DND-41 (cell line): ENCODE measurements at regions not wholly inside any gene's neighbourhood (a gene's known extent, or its start where the extent isn't known, plus 50 kb on each side); places are given as distances from the start of the nearest gene placed in this dataset.

Experiments
- ATAC-seq: fragments of 200-7000 bp; cut with Tn5 transposase; 3 replicates; pipeline ENCODE4 v1.9.1; 2021; ENCODE audit warnings: low read depth; ENCODE audit not compliant: insufficient read depth
- DNase-seq: peaks from one replicate; pipeline ENCODE4 v3.0.0-alpha.2; 2020
- H2AFZ ChIP-seq: 2 replicates; pipeline ENCODE4 v1.6.0; 2012; ENCODE audit warnings: low read depth, low read length
- H3K27ac ChIP-seq: 2 replicates; pipeline ENCODE4 v1.5.1; 2012; ENCODE audit warnings: low read length, inconsistent platforms
- H3K27me3 ChIP-seq: fragments of 200-600 bp; sonication (generic); 2 replicates; pipeline ENCODE4 v1.6.0; 2012; ENCODE audit warnings: low read length, mild to moderate bottlenecking, inconsistent platforms; ENCODE audit not compliant: insufficient read depth, poor library complexity
- H3K36me3 ChIP-seq: 2 replicates; pipeline ENCODE4 v1.5.1; 2012; ENCODE audit warnings: low read length, inconsistent platforms; ENCODE audit not compliant: insufficient read depth
- H3K4me1 ChIP-seq: 2 replicates; pipeline ENCODE4 v1.5.1; 2012; ENCODE audit warnings: mild to moderate bottlenecking, low read length; ENCODE audit not compliant: insufficient read depth
- H3K4me2 ChIP-seq: 2 replicates; pipeline ENCODE4 v1.6.0; 2012; ENCODE audit warnings: mild to moderate bottlenecking, moderate library complexity, low read length, inconsistent platforms; ENCODE audit not compliant: insufficient read depth
- H3K4me3 ChIP-seq, 2 experiments: fragments of 200-600 bp in 1 of 2; shearing (Covaris generic) in 1 of 2; 2 replicates each; pipeline ENCODE4 v1.5.1; 2012 to 2016; ENCODE audit warnings: inconsistent platforms in 2 of 2, low read length in 2 of 2, mild to moderate bottlenecking in 2 of 2, low read depth in 1 of 2, moderate library complexity in 1 of 2
- H3K79me2 ChIP-seq: 2 replicates; pipeline ENCODE4 v1.6.0; 2012; ENCODE audit warnings: low read length, inconsistent platforms; ENCODE audit not compliant: insufficient read depth
- H3K9ac ChIP-seq: 2 replicates; pipeline ENCODE4 v1.6.0; 2012; ENCODE audit warnings: low read depth, mild to moderate bottlenecking, inconsistent platforms, low read length, moderate library complexity
- H3K9me3 ChIP-seq: 2 replicates; pipeline ENCODE4 v1.5.1; 2012; ENCODE audit warnings: low read length, moderate library complexity, mild to moderate bottlenecking, inconsistent platforms; ENCODE audit not compliant: insufficient read depth, severe bottlenecking
- H4K20me1 ChIP-seq: 2 replicates; pipeline ENCODE4 v1.6.0; 2012; ENCODE audit warnings: low read length; ENCODE audit not compliant: insufficient read depth
- EZH2 ChIP-seq: IDR thresholded peaks from 3 replicates; pipeline ENCODE4 v1.6.1; 2012; ENCODE audit warnings: borderline replicate concordance, low read depth, mild to moderate bottlenecking, moderate library complexity, low read length, inconsistent platforms; ENCODE audit not compliant: severe bottlenecking
- TF ChIP-seq, protein P1 (sequence below): IDR thresholded peaks from 2 replicates; pipeline ENCODE4 v1.5.1; 2012; ENCODE audit warnings: borderline replicate concordance, low read length, moderate library complexity, mild to moderate bottlenecking; ENCODE audit not compliant: poor library complexity, severe bottlenecking; ENCODE audit errors: extremely low read depth

DNA sequence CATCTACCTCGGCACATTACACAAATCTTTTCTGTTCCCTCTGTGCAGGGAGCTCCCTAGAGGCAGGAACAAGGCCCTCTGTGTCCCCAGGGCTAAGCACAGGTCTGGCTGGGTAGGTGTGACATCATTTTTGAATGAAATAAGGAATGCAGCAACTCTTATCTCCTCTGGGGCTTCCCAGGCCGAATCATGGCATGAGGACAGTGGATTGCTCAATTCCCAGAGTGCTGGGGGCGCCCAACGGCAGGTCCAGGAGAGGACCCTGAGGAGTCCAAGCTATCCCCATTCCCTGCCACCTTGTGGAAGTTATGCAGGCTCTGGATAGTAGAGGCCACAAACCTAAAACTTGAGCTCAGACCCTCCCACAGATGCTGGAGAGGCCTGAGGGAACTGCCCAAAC is 158.0 kb upstream of the RAB6C start:
- Histone ChIP-seq H3K9ac (no peak overlapping the region), H3K36me3 (no peaks in the 10 kb centered on the region), H3K9me3 (no peaks in the 10 kb centered on the region), H4K20me1 (no peaks in the 10 kb centered on the region), H3K27me3 (peaks cover 2% of the 10 kb centered on the region), H3K4me3 (no peak overlapping the region), H3K4me1 (no peaks in the 10 kb centered on the region), H3K27ac (no peak overlapping the region), H3K4me2 (no peak overlapping the region), H3K79me2 (no peaks in the 10 kb centered on the region), H2AFZ (no peak overlapping the region)
- ATAC-seq: no peak
- no peak for DNase-seq
- TF ChIP-seq, protein P1, sequence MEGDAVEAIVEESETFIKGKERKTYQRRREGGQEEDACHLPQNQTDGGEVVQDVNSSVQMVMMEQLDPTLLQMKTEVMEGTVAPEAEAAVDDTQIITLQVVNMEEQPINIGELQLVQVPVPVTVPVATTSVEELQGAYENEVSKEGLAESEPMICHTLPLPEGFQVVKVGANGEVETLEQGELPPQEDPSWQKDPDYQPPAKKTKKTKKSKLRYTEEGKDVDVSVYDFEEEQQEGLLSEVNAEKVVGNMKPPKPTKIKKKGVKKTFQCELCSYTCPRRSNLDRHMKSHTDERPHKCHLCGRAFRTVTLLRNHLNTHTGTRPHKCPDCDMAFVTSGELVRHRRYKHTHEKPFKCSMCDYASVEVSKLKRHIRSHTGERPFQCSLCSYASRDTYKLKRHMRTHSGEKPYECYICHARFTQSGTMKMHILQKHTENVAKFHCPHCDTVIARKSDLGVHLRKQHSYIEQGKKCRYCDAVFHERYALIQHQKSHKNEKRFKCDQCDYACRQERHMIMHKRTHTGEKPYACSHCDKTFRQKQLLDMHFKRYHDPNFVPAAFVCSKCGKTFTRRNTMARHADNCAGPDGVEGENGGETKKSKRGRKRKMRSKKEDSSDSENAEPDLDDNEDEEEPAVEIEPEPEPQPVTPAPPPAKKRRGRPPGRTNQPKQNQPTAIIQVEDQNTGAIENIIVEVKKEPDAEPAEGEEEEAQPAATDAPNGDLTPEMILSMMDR: no peak

DNA sequence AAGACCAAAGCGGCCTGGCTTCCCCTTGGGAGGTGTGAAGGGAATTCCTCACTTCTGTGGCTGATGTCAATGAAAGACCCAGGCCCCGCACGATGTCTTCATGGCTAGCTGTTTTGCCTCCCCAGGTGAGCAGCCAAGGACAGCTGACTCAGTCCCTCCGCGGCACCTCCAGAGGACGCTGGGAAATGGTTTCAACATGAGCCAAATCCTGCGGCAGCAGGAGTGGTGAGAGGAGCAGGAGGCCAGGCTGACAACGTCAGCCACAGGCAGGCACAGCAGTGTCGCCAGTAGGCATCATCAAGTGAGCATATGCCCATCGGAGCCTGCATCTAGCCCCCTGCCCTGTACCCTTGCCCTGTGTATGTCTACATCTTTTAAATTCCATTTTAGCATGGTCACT is 156.4 kb upstream of the RAB6C start:
- no peak for ATAC-seq
- Histone ChIP-seq H3K4me2 (no peak overlapping the region), H3K9ac (no peak overlapping the region)

DNA sequence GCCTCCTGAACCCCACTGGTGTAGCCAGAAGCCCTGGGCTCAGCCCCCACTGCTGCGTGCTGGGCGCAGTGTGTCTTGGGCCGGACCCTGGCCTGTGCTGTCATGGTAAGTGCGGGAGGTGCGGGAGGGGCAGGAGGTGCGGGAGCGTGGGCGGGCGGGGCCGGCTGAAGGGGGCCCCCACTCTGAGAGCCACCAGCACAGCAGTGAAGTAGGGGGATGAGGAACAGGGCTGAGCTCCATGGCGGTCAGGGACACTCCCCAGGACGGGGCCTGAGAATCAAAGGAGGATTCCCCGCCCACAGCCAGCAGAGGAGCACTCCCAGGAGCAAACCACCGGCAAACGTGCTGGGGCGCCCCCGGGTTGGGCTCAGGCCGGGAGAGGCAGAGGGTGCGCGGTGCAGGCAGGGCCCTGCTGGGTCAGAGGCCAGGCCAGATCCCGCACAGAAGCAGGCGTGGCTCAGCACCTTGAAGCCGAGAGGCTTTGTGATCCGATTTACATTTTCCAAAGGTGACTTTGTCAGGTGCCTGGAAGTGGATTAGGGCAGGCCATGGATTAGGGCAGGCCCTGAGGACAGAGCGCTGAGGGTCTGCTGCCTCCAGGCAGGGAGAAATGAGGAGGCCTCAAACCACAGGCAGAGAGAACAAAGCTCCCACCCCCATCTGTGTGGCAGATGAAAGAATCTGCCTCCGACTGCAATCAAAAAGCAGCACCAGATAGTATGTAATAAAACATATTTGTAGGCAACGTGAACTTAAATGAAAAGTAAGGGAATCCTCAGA is 152.0 kb upstream of the RAB6C start:
- ATAC-seq (0 out of 3 replicates have a peak, but pooled peaks have one; percentile 29), DNase-seq (no peak)
- no peak overlapping the region for H2AFZ ChIP-seq
- no peaks in the 10 kb centered on the region for H3K36me3 ChIP-seq
- H3K4me1 ChIP-seq: no peaks in the 10 kb centered on the region
- peaks cover 11% of the 10 kb centered on the region for H3K9me3 ChIP-seq
- no peak overlapping the region for H3K4me3 ChIP-seq
- no peak for TF ChIP-seq EZH2
- TF ChIP-seq, protein P1: no peak
- H3K27ac ChIP-seq: no peak overlapping the region
- H3K79me2 ChIP-seq: no peaks in the 10 kb centered on the region
- H4K20me1 ChIP-seq: no peaks in the 10 kb centered on the region
- H3K27me3 ChIP-seq: no peaks in the 10 kb centered on the region
- H3K9ac ChIP-seq: no peak overlapping the region
- H3K4me2 ChIP-seq: no peak overlapping the region

More for the DNA sequence above, 156.4 kb upstream of the RAB6C start:
- H3K4me1 ChIP-seq: no peaks in the 10 kb centered on the region
- H4K20me1 ChIP-seq: no peaks in the 10 kb centered on the region
- peaks cover 2% of the 10 kb centered on the region for H3K27me3 ChIP-seq
- DNase-seq: no peak
- no peak overlapping the region for H3K27ac ChIP-seq
- no peaks in the 10 kb centered on the region for H3K36me3 ChIP-seq
- TF ChIP-seq, protein P1: no peak
- no peak for TF ChIP-seq EZH2
- H3K79me2 ChIP-seq: no peaks in the 10 kb centered on the region
- no peak overlapping the region for H3K4me3 ChIP-seq
- H3K9me3 ChIP-seq: no peaks in the 10 kb centered on the region
- no peak overlapping the region for H2AFZ ChIP-seq
